ENCODE measurements at regions not wholly inside any gene's neighbourhood (a gene's known extent, or its start where the extent isn't known, plus 50 kb on each side); places are given as distances from the start of the nearest gene placed in this dataset.

- Histone ChIP-seq H3K9ac (ENCODE audit: extremely low read depth, insufficient read length, low read length) (no peak overlapping the region), H3T11ph (ENCODE audit: low read length) (no peak overlapping the region), H4K91ac (ENCODE audit: insufficient read length, low read depth, low read length) (no peak overlapping the region), H3K4me1 (ENCODE audit: insufficient read depth, low read length) (peaks cover 4% of the 10 kb centered on the region; the same call in 1 of the 2 replicates), H4K20me1 (ENCODE audit: control insufficient read depth, insufficient read depth, insufficient read length) (no peaks in the 10 kb centered on the region), H2BK15ac (ENCODE audit: low read depth, low read length) (no peak overlapping the region), H4K8ac (replicated peaks; ENCODE audit: insufficient read length, low read depth, low read length) (no peak overlapping the region), H2AFZ (ENCODE audit: low read length) (peak overlapping the region; percentile 23), H2BK12ac (ENCODE audit: insufficient read length, low read depth, low read length) (no peak overlapping the region), H3K4ac (ENCODE audit: low read depth, low read length) (no peak overlapping the region), H3K14ac (ENCODE audit: insufficient read depth, low read length) (no peak overlapping the region), H3K56ac (ENCODE audit: insufficient read length, low read depth, low read length) (no peak overlapping the region), H3K79me1 (ENCODE audit: insufficient read depth, low read depth, low read length, poor library complexity, severe bottlenecking) (no peaks in the 10 kb centered on the region), H3K4me2 (ENCODE audit: insufficient read depth, insufficient read length, low read length) (no peak overlapping the region), H3K79me2 (ENCODE audit: insufficient read depth, low read length) (no peaks in the 10 kb centered on the region), H2AK5ac (ENCODE audit: insufficient read length, low read length) (no peak overlapping the region), H2BK120ac (ENCODE audit: low read depth, low read length, poor library complexity, severe bottlenecking) (peak overlapping the region; percentile 61), H3K27ac (ENCODE audit: insufficient read length, low read depth, low read length) (no peak overlapping the region), H3K9me3 (ENCODE audit: control insufficient read depth, low read depth, low read length) (no peaks in the 10 kb centered on the region), H3K23me2 (ENCODE audit: insufficient read length, low read depth, low read length, poor library complexity, severe bottlenecking) (no peaks in the 10 kb centered on the region), H3K23ac (ENCODE audit: insufficient read length, low read depth, low read length) (no peak overlapping the region), H3K18ac (ENCODE audit: insufficient read length, low read depth, low read length) (no peak overlapping the region), H3K27me3 (ENCODE audit: insufficient read depth, low read length) (no peaks in the 10 kb centered on the region), H2BK5ac (ENCODE audit: insufficient read length, low read length) (no peak overlapping the region), H2BK20ac (ENCODE audit: low read depth, low read length, poor library complexity, severe bottlenecking) (no peak overlapping the region), H4K5ac (ENCODE audit: insufficient read length, low read depth, low read length) (no peak overlapping the region)
- DNase-seq, result no peak
- Mint-ChIP-seq H3K27me3 (ENCODE audit: low read depth) (no peaks in the 10 kb centered on the region; the same call in 1 of the 2 replicates), H3K36me3 (ENCODE audit: insufficient read depth in 1 of 3, low read depth in 3 of 3) (no peaks in the 10 kb centered on the region; a peak in 1 of 7 replicates), H3K9me3 (no peaks in the 10 kb centered on the region), H3K4me1 (peaks cover 12 to 17% of the 10 kb centered on the region in 2 experiments), H3K4me3 (no peak overlapping the region), H3K27ac (peak overlapping the region; percentile 54 to 97 (median 96))
- no CpG with 5 or more reads among the region's 1 CpG for WGBS (ENCODE audit: extremely low coverage, insufficient read length, low lambda C conversion rate)
- TF ChIP-seq, protein P1, sequence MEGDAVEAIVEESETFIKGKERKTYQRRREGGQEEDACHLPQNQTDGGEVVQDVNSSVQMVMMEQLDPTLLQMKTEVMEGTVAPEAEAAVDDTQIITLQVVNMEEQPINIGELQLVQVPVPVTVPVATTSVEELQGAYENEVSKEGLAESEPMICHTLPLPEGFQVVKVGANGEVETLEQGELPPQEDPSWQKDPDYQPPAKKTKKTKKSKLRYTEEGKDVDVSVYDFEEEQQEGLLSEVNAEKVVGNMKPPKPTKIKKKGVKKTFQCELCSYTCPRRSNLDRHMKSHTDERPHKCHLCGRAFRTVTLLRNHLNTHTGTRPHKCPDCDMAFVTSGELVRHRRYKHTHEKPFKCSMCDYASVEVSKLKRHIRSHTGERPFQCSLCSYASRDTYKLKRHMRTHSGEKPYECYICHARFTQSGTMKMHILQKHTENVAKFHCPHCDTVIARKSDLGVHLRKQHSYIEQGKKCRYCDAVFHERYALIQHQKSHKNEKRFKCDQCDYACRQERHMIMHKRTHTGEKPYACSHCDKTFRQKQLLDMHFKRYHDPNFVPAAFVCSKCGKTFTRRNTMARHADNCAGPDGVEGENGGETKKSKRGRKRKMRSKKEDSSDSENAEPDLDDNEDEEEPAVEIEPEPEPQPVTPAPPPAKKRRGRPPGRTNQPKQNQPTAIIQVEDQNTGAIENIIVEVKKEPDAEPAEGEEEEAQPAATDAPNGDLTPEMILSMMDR (conservative IDR thresholded peaks at IDR 0.05), result no peak
These were observed 1272.2 kb upstream of the ACVR2A start for GRCh38 chr2:146572598-146572997.
